Thymus (tissue), 11 donors: ENCODE measurements at regions not wholly inside any gene's neighbourhood (a gene's known extent, or its start where the extent isn't known, plus 50 kb on each side); places are given as distances from the start of the nearest gene placed in this dataset.
"Not testable (repeated sequence)": the region's sequence is repeated elsewhere in the genome, so short reads cannot be mapped to it uniquely, and the experiment has no call there.

ENCODE experiments used
- DNase-seq, 9 donors: peaks; one replicate each; pipeline ENCODE4 v3.0.0-alpha.2; 2013; ENCODE audit warnings: low spot score in 9 of 9, low read depth in 6 of 9, missing footprints in 1 of 9
- H3K27ac ChIP-seq, 2 donors: one replicate each; pipeline ENCODE4 v1.5.1; 2013; ENCODE audit warnings: control low read depth in 1 of 2, low read depth in 1 of 2, low read length in 1 of 2, mild to moderate bottlenecking in 1 of 2, moderate library complexity in 1 of 2
- H3K27me3 ChIP-seq, 2 donors: one replicate each; pipeline ENCODE4 v1.5.1; 2013; ENCODE audit warnings: low read length in 1 of 2; ENCODE audit not compliant: control insufficient read depth in 2 of 2, insufficient read depth in 1 of 2
- H3K36me3 ChIP-seq, 2 donors: one replicate each; pipeline ENCODE4 v1.5.1; 2013; ENCODE audit warnings: low read length in 1 of 2, mild to moderate bottlenecking in 1 of 2, moderate library complexity in 1 of 2; ENCODE audit not compliant: control insufficient read depth in 2 of 2, insufficient read depth in 2 of 2
- H3K4me1 ChIP-seq, 2 donors: one replicate each; pipeline ENCODE4 v1.5.1; 2013; ENCODE audit warnings: low read length in 2 of 2; ENCODE audit not compliant: control insufficient read depth in 2 of 2, insufficient read depth in 2 of 2
- H3K4me3 ChIP-seq, 2 donors: one replicate each; pipeline ENCODE4 v1.5.1; 2013; ENCODE audit warnings: low read length in 2 of 2, control low read depth in 1 of 2, mild to moderate bottlenecking in 1 of 2
- H3K9me3 ChIP-seq, 2 donors: one replicate each; pipeline ENCODE4 v1.5.1; 2013; ENCODE audit warnings: low read length in 1 of 2, mild to moderate bottlenecking in 1 of 2; ENCODE audit not compliant: control insufficient read depth in 2 of 2, insufficient read depth in 1 of 2
- WGBS: extraction: QIAGEN DNeasy Blood & Tissue Kit; methylation state at CpG from one replicate; pipeline ENCODE4 v1.1.7; 2013; 5-methylcytosine and 5-hydroxymethylcytosine counted together
- donor health status: healthy.

- Histone ChIP-seq H3K36me3 (no peaks in the 10 kb centered on the region), H3K4me1 (peaks cover 0 to 3% of the 10 kb centered on the region in 2 donors), H3K9me3 (no peaks in the 10 kb centered on the region), H3K27me3 (no peaks in the 10 kb centered on the region), H3K27ac (no peak overlapping the region), H3K4me3 (no peak overlapping the region)
- no peak for DNase-seq
- 64% methylated on average over 23 of the region's 23 CpGs for WGBS
These were observed 207.6 kb downstream of the NPIPB11 start for GRCh38 chr16:29198731-29199521.

GRCh38 chr16:29198231-29198630 is 208.3 kb downstream of the NPIPB11 start:
- Histone ChIP-seq H3K4me3 (no peak overlapping the region), H3K9me3 (no peaks in the 10 kb centered on the region), H3K27ac (no peak overlapping the region), H3K36me3 (no peaks in the 10 kb centered on the region), H3K27me3 (no peaks in the 10 kb centered on the region), H3K4me1 (peaks cover 0 to 3% of the 10 kb centered on the region in 2 donors)
- 97% methylated on average over 4 of the region's 4 CpGs for WGBS
- DNase-seq, result no peak

- H3K36me3 ChIP-seq, H3K4me1 ChIP-seq, H3K9me3 ChIP-seq, DNase-seq, H3K27ac ChIP-seq, H3K27me3 ChIP-seq, H3K4me3 ChIP-seq: not testable (repeated sequence)
- WGBS, result 97% methylated on average over 5 of the region's 5 CpGs
These were observed 208.9 kb downstream of the NPIPB11 start for GRCh38 chr16:29197494-29198100.

GRCh38 chr16:29196746-29197145 is 209.8 kb downstream of the NPIPB11 start:
- H3K4me1 ChIP-seq, DNase-seq, H3K4me3 ChIP-seq, H3K27ac ChIP-seq, H3K27me3 ChIP-seq, H3K9me3 ChIP-seq, H3K36me3 ChIP-seq: not testable (repeated sequence)
- WGBS, result 100% methylated on average over 1 of the region's 1 CpG

- WGBS, result 94% methylated on average over 19 of the region's 19 CpGs
- H3K27ac ChIP-seq, DNase-seq, H3K4me3 ChIP-seq, H3K4me1 ChIP-seq, H3K9me3 ChIP-seq, H3K36me3 ChIP-seq, H3K27me3 ChIP-seq: not testable (repeated sequence)
These were observed 210.4 kb downstream of the LAT start for GRCh38 chr16:29195116-29195872.

- H3K36me3 ChIP-seq, H3K4me1 ChIP-seq, H3K27me3 ChIP-seq, H3K9me3 ChIP-seq, DNase-seq, H3K4me3 ChIP-seq, H3K27ac ChIP-seq: not testable (repeated sequence)
- WGBS, result 93% methylated on average over 17 of the region's 21 CpGs
These were observed 209.5 kb downstream of the LAT start for GRCh38 chr16:29194185-29194844.

- H3K4me3 ChIP-seq, H3K27ac ChIP-seq, H3K4me1 ChIP-seq, H3K36me3 ChIP-seq, H3K27me3 ChIP-seq, DNase-seq, H3K9me3 ChIP-seq: not testable (repeated sequence)
- WGBS, result 98% methylated on average over 13 of the region's 13 CpGs
These were observed 208.8 kb downstream of the LAT start for GRCh38 chr16:29193634-29194033.

- not testable (repeated sequence) for H3K4me1 ChIP-seq, H3K4me3 ChIP-seq, H3K27me3 ChIP-seq, DNase-seq, H3K36me3 ChIP-seq, H3K9me3 ChIP-seq, H3K27ac ChIP-seq
- 97% methylated on average over 14 of the region's 14 CpGs for WGBS
These were observed 208.4 kb downstream of the LAT start for GRCh38 chr16:29193248-29193574.
